Thyroid gland (tissue), 4 donors: ENCODE measurements at regions not wholly inside any gene's neighbourhood (a gene's known extent, or its start where the extent isn't known, plus 50 kb on each side); places are given as distances from the start of the nearest gene placed in this dataset.
"Not testable (repeated sequence)": the region's sequence is repeated elsewhere in the genome, so short reads cannot be mapped to it uniquely, and the experiment has no call there.

ENCODE experiments used
- DNase-seq, 2 donors: peaks; one replicate each; pipeline ENCODE4 v3.0.0-alpha.2; 2019
- H3K27ac ChIP-seq, 3 donors: fragments of 200-600 bp; sonication (generic); 1 replicate in 2 of 3; 2 replicates in 1 of 3; pipeline ENCODE4 v1.5.1; 2016 to 2019; ENCODE audit warnings: mild to moderate bottlenecking in 1 of 3, moderate library complexity in 1 of 3
- H3K27me3 ChIP-seq: fragments of 200-600 bp; sonication (generic); one replicate; pipeline ENCODE4 v1.5.1; 2019
- H3K36me3 ChIP-seq, 2 donors: fragments of 200-600 bp; sonication (generic); one replicate each; pipeline ENCODE4 v1.5.1; 2016 to 2019
- H3K4me1 ChIP-seq, 2 donors: fragments of 200-600 bp; sonication (generic); one replicate each; pipeline ENCODE4 v1.5.1; 2017 to 2019
- H3K4me3 ChIP-seq, 3 donors: fragments of 200-600 bp; sonication (generic); replicated peaks in 1 of 3; 1 replicate in 2 of 3; 2 replicates in 1 of 3; pipeline ENCODE4 v1.5.1; 2016; ENCODE audit warnings: mild to moderate bottlenecking in 1 of 3
- H3K9me3 ChIP-seq: fragments of 200-600 bp; sonication (generic); one replicate; pipeline ENCODE4 v1.5.1; 2017
- POLR2A ChIP-seq, 2 donors: fragments of 450-650 bp; IDR thresholded peaks; one replicate each; pipeline ENCODE4 v1.6.1; 2017; ENCODE audit warnings: antibody characterized with exemption in 2 of 2, mild to moderate bottlenecking in 2 of 2, moderate library complexity in 1 of 2
- WGBS, 2 donors: methylation state at CpG; one replicate each; pipeline ENCODE4 v1.1.5; 2017; 5-methylcytosine and 5-hydroxymethylcytosine counted together
- intact Hi-C: fragments of 100-400 bp; cut with DNase I; formaldehyde crosslinking; loops from one replicate; pipeline ENCODE4 v1.15.1; 2023
- TF ChIP-seq, protein P1 (sequence below), 6 experiments: fragments of 200-600 bp in 3 of 6; fragments of 450-650 bp in 3 of 6; sonication (generic) in 3 of 6; IDR thresholded peaks; one replicate each; pipeline ENCODE4 v1.5.1; 2016 to 2019; ENCODE audit warnings: antibody characterized with exemption in 6 of 6, mild to moderate bottlenecking in 2 of 6, inconsistent platforms in 1 of 6, moderate library complexity in 1 of 6

DNA sequence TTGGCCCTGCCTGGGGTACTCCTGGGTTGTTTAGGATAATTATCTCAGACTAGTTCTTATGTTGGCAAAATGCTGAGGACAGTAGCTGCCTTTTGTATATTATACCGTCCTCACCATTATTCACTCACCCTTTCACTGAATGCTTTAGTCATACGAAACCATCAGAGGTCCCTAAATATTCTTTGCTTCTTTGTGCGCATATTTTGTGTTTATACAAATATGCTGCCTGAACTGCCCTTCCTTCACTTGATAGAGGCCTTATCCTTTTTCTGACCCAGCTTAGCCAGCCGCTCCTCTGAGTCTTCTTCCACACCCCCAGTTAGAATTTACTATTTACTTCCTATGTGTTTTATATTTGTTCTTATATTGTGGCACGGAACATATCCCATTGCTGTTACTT, 70.2 kb upstream of the OSBPL3 start:
- no peak for DNase-seq
- H3K27me3 ChIP-seq, result no peaks in the 10 kb centered on the region
- intact Hi-C loops, result no loop called here
- no peak overlapping the region for H3K4me3 ChIP-seq
- no peaks in the 10 kb centered on the region for H3K4me1 ChIP-seq
- TF ChIP-seq, protein P1, sequence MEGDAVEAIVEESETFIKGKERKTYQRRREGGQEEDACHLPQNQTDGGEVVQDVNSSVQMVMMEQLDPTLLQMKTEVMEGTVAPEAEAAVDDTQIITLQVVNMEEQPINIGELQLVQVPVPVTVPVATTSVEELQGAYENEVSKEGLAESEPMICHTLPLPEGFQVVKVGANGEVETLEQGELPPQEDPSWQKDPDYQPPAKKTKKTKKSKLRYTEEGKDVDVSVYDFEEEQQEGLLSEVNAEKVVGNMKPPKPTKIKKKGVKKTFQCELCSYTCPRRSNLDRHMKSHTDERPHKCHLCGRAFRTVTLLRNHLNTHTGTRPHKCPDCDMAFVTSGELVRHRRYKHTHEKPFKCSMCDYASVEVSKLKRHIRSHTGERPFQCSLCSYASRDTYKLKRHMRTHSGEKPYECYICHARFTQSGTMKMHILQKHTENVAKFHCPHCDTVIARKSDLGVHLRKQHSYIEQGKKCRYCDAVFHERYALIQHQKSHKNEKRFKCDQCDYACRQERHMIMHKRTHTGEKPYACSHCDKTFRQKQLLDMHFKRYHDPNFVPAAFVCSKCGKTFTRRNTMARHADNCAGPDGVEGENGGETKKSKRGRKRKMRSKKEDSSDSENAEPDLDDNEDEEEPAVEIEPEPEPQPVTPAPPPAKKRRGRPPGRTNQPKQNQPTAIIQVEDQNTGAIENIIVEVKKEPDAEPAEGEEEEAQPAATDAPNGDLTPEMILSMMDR (IDR thresholded peaks at IDR 0.05), result no peak
- TF ChIP-seq POLR2A (IDR thresholded peaks at IDR 0.05), result no peak
- H3K36me3 ChIP-seq, result no peaks in the 10 kb centered on the region
- 83 to 95% methylated on average over 5 of the region's 5 CpGs for WGBS, 2 donors
- H3K27ac ChIP-seq, result no peak overlapping the region
- H3K9me3 ChIP-seq, result no peaks in the 10 kb centered on the region

DNA sequence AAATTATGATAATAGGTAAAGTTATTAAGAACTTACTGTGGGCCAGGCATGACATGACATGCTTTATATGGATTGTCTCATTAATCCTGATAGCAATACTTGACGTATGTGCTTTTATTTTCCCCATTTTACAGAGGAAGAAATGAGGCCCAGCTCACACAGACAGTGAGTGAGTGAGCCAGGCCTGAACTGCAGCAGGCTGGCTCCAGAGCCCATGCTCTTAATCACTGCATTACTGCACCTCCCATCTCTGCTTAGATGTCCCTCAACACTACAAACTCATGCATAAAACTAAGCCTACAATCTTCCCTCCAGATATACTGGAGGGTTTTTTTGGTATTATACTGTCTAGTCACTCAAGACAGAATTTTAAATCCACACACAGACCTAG, 68.5 kb upstream of the OSBPL3 start:
- DNase-seq, result no peak
- H3K4me3 ChIP-seq, result no peak overlapping the region
- WGBS, 2 donors, result 90 to 94% methylated on average over 1 of the region's 1 CpG

DNA sequence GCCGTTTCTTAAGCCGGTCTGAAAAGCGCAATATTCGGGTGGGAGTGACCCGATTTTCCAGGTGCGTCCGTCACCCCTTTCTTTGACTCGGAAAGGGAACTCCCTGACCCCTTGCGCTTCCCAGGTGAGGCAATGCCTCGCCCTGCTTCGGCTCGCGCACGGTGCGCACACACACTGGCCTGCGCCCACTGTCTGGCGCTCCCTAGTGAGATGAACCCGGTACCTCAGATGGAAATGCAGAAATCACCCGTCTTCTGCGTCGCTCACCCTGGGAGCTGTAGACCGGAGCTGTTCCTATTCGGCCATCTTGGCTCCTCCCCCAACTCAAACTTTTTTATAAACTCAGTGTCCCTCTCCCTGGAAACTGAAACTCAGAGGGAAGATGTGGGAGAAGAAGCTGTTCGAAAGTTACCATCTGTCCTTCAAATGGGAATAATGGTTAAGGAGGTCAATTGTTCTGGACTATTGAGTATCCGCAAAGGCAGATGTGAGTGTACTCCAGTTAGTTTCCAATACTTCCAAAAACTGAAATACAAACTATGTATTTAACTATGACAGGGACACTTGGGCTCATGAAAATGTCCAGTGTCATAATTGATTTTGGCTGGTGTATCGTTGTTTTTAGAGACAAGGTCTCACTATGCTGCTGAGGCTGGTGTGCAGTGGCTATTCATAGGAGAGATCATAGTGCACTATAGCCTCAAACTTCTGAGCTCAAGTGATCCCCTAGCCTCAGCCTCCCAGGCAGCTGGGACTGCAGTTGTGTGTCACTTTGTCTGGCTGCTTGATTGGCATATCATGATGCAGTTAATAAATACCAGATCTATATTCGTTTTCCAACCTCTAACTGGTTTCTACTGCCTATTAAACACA, 67.8 kb upstream of the OSBPL3 start:
- H3K4me3 ChIP-seq, intact Hi-C loops, H3K9me3 ChIP-seq, H3K36me3 ChIP-seq, DNase-seq, H3K27ac ChIP-seq, H3K27me3 ChIP-seq, H3K4me1 ChIP-seq: not testable (repeated sequence)
- WGBS, 2 donors, result 91 to 94% methylated on average over 10 of the region's 27 CpGs

More for the DNA sequence above, 68.5 kb upstream of the OSBPL3 start:
- intact Hi-C loops, result no loop called here
- no peak for TF ChIP-seq POLR2A (IDR thresholded peaks at IDR 0.05)
- TF ChIP-seq, protein P1 (IDR thresholded peaks at IDR 0.05), result no peak
- no peaks in the 10 kb centered on the region for H3K27me3 ChIP-seq
- H3K36me3 ChIP-seq, result no peaks in the 10 kb centered on the region
- no peaks in the 10 kb centered on the region for H3K9me3 ChIP-seq
- H3K27ac ChIP-seq, result no peak overlapping the region
- no peaks in the 10 kb centered on the region for H3K4me1 ChIP-seq

DNA sequence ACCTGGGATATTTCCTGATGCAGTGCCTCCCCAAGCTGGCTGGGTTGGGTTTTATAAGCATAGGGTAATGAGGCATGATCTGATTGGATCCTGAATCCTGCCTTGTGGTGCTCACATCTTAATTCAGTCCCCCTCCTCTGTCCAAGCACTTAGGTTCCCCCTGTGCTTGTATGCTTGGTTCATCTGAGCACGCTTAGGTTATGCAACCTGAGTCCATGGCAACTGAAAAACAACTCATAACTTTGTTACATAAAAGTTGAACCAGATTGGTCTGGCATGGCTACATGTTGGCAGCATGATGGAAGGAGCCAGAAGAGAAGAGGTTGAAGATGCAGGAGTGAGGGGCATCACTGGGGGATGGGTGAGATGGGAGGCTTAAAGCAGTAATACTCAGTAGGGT, 57.3 kb upstream of the OSBPL3 start:
- Histone ChIP-seq H3K27me3 (no peaks in the 10 kb centered on the region), H3K36me3 (no peaks in the 10 kb centered on the region), H3K4me1 (no peaks in the 10 kb centered on the region), H3K9me3 (no peaks in the 10 kb centered on the region), H3K4me3 (no peak overlapping the region), H3K27ac (no peak overlapping the region)
- DNase-seq, result no peak
- WGBS, 2 donors, result 86 to 95% methylated on average over 1 of the region's 1 CpG
- intact Hi-C loops, result no loop called here
- TF ChIP-seq, protein P1 (IDR thresholded peaks at IDR 0.05), result no peak
- no peak for TF ChIP-seq POLR2A (IDR thresholded peaks at IDR 0.05)

DNA sequence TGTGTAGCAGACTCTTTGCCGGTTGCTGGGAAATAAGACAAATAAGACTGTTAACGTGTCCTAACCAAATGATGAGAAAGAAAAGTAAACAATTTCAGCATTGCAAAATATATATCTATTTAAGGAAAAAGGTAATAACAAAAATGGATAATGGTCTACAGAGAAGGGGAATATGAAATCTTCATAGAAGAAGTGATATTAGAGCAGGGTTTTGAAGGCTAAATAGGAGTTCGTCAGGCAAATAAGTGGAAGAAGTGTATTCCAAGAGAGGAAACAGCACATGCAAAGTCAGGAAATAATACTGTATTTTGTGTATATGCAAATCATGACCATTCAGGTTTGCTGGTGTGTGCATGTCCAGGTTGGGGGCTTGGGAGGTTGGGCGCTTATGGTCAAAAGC, 55.3 kb upstream of the OSBPL3 start:
- no peaks in the 10 kb centered on the region for H3K9me3 ChIP-seq
- no peak for TF ChIP-seq POLR2A (IDR thresholded peaks at IDR 0.05)
- TF ChIP-seq, protein P1 (IDR thresholded peaks at IDR 0.05), result no peak
- H3K4me1 ChIP-seq, result no peaks in the 10 kb centered on the region
- DNase-seq, result no peak
- WGBS, 2 donors, result 94 to 95% methylated on average over 4 of the region's 4 CpGs
- no peaks in the 10 kb centered on the region for H3K36me3 ChIP-seq
- intact Hi-C loops, result no loop called here
- no peak overlapping the region for H3K4me3 ChIP-seq
- no peaks in the 10 kb centered on the region for H3K27me3 ChIP-seq
- no peak overlapping the region for H3K27ac ChIP-seq
